ENCODE measurements at regions not wholly inside any gene's neighbourhood (a gene's known extent, or its start where the extent isn't known, plus 50 kb on each side); places are given as distances from the start of the nearest gene placed in this dataset.
A peak's percentile ranks its signal among the peaks of the same experiment; 100 is the strongest.

DNA sequence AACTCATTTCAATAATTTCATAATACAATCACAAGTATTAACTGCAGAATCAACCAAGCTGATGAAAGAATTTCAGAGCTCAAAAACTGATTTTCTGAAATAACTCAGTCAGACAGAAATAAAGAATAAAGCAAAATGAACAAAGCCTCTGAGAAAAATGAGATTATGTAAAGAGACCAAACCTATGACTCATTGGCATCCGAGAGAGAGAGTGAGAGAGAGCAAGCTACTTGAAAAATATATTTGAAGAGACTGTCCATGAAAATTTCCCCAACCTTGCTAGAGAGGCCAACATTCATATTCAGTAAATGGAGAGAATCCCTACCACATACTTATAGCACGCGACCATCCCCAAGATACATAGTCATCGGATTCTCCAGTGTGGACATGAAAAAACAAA is 1376.4 kb downstream of the CDH11 start:
- DNase-seq: peak; percentile 19

DNA sequence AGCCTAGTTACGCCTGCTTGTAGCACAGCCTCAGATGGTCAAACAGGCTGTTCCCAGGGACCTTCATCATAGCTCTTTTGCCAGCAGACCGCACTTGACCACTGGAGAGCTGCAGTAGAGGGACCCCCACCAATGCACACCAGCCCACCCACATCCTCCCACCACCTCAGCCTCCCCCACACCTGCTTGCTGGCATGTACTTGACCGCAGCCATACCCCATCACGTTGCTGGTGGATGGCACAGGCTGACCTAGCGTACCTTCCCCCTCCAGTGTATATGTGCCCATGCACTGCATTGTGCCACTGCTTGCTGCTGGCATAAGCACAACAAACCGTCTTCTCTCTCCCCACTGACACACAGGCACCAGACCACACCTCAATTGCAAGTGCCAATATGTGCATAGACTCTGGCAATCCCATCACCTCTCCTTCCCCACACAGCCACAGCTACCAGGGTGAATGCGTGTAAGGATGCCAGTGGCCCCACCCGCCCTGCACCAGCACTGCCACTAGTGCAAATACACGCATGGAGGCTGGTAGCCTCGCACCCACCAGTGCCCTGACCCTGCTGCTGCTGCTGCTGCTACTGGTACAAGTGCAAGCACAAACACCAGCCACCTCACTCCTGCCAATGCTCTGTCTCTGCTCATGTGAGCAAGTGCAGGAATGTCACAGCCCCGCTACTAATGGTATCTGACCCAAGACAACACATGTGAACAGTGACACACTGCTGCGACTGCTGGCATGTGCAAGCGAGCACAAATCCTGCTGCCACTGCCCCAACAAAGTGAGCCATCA is 1377.6 kb downstream of the CDH11 start:
- DNase-seq: no peak

DNA sequence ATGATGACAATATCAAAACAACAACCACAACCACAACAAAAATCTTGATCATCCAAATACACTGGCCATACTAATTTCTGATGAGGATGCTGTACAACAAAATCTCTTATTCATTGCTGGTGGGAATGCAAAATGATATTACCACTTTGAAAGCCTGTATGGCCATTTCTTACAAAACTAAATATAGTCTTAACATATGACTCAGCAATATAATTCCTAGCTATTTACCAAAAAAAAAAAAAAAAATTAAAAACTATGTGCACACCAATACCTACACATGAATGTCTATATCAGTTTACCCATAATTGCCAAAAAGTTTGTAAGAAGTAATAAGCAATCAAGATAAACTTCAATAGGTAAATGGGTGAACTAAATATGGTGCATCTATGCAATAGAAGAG is 1379.7 kb downstream of the CDH11 start:
- no peak for DNase-seq

DNA sequence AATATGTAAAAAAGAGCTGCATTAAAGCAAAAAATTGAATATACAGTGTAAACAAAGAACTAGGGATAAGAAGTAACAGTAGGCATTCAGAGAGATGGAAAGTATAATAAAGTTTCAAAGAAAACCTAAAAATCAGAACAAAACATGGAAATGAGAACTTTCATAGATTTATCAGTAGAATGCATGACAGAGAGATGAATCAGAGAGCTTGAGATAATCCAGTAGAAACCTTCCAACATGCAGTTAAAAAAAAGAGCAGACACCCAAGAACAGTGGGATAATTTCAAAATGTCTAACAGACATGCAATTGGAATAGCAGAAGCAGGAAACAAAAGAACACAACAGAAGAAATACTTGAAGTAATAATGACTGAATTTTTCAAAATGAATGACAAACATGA is 1384.2 kb downstream of the CDH11 start:
- peak; percentile 64 for DNase-seq

DNA sequence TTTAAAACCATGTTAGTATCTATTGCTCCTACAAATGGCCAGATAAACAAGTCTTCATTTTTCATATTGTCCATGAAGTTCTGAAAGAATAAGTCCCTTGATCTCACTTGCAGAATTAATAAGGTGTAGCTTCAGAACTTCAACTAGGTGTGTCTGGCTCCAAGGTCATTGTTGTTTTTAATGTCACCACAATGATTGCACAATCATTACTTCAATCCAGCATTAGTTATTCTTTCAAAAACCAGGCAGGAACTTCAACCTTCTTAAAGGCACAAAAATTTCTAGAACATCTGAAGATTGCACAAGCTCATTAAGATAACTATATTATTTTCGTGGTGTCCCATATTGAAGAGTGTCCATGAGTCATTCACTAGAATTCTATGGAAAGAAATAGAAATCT is 1386.4 kb downstream of the CDH11 start:
- DNase-seq: no peak

DNA sequence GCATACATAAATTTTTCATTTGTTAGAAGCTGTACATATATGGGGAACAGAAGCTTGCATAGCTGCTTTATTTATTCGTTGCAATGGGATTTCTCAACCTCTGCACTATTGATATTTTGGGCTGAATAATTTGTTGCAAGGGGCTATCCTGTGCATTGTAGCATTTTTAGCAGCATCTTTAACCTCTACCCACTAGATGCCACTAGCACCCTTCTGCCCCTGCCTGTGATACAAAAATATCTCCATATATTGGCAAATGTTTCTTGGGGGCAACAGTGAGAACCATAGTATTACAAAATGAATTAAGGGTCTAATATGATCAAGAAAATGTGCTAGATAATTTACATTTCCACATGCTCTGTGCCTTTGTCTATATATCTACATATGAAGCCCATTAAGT is 1401.0 kb downstream of the CDH11 start:
- no peak for DNase-seq

DNA sequence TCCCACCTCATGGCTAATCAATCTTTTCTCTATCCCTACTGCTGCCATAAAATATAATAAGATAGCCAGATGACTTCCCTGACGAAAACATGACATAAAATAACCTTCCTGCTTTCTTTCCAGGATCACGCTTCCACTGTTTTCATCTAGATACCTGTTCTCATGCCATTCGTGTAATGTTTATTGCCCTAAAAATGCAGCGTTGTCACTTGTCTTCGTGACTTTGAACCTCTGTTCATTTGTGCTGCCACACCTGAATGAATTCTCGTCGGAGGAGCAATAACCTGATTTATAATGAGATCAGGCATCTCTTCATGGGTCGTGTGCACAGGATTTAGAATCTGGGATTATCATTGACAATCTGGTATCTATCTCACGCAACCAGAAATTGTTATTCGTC is 1401.9 kb downstream of the CDH11 start:
- no peak for DNase-seq

DNA sequence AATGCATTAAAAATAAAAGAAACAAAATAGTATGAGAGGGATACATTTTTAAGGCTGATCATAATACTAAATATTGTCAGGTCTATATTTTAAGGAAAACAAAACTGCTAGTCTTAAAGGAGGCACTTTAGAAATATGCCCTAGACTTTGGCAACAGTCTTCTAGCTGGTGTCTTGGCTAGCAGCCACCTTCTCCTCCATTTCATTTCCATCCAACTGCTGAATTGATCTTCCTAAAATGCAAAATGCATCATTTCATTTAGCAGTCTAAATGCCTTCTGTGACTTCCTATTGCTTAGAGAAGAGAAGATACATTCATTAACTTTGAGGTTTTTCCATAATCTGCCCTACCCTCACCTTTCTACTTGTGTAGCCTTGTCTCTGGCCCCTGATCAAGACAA is 1404.1 kb downstream of the CDH11 start:
- DNase-seq: no peak

DNA sequence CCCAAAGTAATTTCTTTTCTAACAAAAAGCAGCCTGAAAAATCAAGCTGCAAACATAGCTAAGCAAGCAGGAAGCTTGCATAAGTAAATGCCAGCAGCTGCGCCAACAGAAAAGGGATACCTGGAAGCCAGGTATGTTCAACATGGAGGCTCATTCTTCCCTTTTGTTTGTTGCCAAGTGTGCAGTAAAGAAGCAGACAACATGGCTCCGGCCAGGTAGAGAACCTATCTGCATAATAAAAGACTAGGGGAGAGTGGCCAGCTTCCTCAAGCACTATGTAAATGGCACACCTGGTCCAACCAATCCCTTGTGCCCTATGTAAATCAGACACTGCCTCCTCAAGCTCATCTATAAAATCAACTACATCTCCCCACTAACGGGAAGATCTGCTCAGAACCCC is 1407.0 kb downstream of the CDH11 start:
- no peak for DNase-seq

DNA sequence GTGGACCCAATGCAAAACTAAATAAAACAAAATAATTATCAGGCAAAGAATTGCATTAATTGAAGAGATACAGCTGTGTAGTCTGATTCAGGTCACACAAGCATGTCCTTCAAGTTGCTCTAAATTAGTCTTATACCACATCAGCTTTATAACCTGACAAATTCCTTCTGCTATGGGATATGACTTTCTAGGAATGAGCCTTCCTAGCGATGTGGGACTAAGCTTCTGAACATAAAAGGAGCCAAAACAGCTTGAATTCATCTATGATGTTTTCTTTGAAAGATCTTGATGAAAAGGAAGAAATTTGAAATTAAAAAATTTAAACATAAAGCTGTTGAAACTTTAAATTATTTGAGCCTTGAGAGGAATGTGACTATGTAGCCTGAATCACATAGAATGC is 1409.1 kb downstream of the CDH11 start:
- no peak for DNase-seq

DNA sequence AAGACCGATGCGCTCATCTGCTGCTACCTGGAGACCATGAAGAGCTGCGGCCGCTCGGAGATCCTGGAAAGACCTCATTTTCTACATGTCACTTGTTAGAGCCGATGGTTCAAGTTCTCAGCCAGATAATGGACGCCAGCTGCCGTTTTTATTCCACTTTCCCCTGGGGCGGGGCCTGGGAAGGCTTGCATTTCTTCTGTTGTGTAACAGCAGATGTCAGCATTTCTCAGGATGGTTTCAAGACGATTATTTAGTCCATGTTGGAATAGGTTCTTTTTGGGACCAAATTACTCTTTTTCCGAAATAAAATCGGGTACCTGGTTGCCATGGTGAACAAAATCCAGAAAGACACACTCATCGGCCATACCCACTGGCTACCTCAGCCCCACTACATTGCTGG is 1418.3 kb downstream of the CDH11 start:
- DNase-seq: no peak

DNA sequence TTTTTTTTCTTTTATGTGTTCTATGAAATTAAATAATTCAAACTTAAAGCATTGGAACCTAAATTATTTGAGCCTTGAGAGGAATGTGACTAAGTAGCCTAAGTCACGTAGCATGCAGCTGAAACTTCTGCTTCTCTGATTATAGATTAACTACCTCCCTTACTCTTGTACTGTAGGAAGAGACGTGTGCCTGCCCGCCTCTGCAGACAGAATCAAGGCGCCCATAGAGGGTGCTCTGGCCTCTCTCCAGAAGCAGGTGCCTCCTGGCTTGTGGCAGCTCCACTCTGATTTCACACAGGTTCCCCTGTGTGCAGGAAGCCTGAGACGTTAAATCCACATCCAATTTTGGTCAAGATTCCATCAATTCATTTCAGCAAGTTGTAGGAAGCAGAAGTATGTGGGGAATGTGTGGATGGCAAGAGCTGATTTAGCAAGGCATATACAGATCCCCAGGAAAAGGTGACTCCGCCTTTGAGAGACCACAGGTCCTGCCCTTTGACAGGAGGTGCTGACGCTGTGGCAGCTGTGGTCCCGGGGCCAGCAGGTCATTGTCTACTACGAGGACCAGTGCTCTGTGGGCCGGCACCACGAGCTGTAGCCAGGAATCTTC is 1418.8 kb downstream of the CDH11 start:
- DNase-seq: no peak

DNA sequence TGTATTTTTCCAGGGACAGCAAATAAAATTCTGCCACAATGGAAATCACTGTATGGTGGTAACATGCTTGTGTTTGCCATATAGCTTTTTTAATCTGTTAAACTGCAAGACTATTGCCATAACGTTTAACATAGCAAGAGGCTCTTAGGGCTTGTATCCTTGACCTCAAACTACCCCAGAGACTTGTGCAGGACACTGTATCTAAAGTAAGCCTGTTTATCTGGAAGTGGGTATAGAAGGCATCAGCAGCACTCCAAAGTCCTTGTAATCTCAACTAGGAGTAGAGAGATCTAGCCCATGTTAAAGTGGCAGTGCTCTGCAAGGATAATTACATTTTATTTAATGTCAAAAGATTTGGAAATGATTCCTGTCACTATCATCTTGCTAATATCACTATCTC is 1424.1 kb downstream of the CDH11 start:
- DNase-seq: no peak

DNA sequence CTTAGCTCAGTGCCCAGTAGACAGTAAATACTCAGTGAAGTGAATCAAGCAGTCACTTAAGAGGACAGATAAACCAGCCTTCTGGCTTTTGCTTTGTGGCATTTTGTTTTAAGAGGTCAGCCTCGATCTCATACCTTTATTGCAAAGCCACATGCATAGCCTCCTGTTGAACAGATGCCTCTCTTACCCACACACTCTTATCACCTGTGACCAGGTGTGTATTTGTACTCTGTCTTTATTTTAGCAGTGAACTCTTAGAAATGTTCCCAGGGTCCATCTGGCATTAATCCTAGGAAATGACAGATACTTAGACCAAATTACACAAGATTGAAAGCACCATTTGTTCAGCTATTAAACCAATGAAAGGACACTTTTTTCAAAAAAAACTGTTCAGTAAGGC is 1426.5 kb downstream of the CDH11 start:
- DNase-seq: no peak

DNA sequence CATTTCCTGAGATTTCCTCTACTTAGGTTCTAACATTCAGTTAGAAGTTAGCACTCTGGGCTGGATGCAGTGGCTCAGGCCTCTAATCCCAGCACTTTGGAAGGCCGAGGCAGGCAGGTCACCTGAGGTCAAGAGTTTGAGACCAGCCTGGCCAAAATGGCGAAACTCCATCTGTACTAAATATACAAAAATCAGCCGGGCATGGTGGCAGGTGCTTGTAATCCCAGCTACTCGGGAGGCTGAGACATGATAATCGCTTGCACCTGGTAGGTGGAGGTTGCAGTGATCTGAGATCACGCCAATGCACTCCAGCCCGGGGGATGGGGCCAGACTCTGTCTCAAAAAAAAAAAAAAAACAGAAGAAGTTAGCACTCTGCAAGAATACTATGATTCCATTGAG is 1430.9 kb downstream of the CDH11 start:
- no peak for DNase-seq

DNA sequence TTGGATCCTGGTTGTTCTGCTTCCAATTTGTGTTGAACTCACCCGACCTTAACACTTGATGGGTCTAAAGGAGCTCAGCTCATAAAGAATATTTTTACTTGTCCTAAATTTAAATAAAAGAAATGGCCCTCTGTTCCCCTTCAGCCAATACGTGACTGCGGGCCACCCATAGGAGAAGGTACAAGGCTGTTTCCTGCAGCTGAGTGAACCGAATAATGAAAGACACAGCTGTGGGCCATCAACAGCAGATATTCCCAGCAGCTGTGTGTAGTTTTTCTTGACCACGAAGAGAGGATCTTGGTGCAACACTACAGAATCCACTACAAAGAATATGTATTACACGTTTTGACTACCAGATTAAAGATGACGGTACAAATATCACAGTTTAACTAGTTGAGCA is 1431.6 kb downstream of the CDH11 start:
- DNase-seq: no peak

DNA sequence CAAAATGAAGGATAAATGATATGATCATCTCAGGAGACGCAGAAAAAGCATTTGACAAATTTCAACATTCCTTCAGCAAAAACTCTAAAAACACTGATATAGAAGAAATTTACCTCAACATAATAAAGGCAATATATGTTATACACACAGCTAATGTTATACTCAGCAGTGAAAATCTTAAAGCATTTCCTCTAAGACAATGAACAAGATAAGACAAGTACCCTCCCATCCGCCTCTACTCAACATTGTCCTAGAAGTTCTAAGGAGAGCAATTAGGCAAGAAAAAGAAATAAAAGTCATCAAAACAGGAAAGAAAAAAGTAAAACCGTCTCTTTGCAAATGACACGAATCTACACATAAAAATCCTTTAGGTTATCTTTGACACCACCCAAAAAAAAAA is 1432.8 kb downstream of the CDH11 start:
- no peak for DNase-seq

DNA sequence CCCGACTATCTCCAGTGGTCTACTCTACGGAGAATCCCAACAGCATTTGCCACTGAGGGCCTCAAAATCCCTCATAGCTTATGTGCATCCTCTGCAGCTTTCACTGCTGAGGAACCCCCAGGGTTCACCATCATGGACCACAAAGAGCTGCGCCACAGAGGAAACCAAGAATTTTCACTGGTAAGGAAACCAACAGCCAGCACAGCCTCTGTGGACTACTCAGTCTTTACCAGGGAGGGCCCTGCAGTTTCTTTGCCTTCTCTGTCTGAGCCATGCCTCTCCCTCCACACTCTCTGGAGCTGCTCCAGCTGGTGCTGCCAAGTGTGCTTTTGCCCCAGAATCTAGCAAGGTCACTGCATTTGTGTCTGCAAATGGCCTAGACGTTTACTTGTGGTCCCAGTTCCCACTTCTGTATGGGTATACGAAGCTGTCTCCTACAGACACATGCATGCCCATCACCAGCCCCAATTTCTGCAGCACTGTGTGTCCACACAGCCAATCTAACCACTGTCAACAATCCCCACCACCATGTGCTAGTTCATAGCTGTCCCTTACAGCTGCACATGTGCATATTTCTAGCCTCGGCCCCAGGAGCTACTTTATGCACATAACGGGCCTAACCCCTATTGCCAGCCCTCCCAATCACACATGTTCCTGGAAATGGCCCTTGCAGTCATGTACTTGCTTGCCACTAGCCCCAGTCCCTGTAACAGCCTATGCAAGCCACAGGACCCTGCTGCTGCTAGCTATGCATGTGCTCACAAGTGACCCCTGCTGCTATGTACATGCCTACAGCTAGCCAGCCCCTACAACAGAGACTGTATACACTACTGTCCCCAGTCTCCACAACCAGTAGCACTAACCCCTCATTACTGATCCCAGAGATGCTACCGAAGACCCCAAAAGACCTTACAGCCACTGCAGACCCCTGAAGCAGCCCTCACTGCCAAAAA is 1437.4 kb downstream of the CDH11 start:
- no peak for DNase-seq

DNA sequence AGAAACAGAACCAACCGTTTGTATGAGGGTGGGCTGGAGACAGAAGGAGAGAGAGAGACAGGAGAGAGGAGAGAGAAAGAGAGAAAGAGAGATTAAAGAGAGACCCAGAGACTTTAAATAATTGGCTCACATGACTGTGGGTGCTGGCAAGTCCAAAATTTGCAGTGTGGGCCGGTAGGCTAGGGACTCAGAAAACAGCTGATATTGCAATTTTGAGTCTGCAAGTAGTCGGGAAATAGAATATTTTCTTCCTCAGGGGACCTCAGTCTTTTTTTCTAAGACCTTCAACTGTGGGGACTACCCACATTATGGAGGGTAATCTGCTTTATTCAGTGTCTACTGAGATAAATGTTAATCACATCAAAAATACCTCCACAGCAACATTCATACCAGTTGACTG is 1439.0 kb downstream of the CDH11 start:
- no peak for DNase-seq

DNA sequence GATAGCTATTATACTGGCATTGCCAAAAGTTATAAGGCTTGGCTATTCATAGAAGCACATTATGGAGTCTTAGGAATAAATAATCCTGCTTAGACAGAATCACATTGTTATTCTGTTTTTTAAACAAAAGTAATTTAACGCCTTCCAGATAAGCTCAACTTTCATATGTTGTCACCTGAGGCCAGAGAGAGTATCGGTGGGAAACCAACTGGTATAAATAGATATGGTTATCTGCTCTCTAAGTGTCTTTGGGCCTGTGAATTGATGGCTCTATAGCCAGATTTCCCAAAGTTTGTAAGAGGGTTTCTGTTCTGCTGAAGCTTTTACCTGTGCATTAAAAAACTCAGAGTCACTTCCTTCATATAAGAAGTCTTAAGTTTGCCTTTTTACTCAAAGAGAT is 1449.4 kb downstream of the CDH11 start:
- no peak for DNase-seq

DNA sequence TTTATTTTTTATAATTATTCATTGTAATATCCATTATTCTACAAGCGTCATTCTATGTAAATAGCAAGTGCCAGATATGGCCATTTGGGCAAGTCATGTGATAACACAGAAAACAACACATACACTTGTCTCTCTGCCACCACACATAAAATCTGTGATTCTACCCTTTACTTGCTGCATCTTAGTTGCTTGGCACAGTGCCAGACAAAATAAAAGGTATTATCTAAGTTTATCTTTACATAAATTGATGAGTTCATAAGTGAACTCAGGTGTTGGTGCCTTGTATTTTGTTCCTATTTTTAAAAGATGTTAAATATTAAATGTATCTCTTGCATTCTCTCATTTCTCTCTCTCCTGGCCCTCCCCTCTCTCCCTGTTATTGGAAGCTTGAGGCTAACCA is 1458.7 kb downstream of the CDH11 start:
- no peak for DNase-seq

DNA sequence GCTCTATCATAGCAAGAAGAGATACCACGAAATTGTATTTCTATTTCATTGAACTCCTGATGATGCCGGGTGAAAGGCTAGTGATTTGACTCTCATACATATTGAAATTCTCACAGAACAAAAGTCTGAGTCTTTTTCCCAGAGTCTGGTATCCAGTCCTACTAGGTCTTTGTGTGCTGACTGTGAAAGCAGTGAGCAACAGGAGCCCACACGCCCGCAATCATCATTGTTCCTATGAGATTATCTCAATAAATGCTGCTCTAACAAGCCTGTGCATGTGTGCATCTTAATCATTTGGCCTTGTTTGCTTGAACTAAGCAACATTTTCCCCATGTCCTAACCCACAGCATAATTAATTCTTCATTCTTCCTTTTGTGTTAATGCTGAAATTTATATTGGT is 1466.0 kb downstream of the CDH11 start:
- no peak for DNase-seq

DNA sequence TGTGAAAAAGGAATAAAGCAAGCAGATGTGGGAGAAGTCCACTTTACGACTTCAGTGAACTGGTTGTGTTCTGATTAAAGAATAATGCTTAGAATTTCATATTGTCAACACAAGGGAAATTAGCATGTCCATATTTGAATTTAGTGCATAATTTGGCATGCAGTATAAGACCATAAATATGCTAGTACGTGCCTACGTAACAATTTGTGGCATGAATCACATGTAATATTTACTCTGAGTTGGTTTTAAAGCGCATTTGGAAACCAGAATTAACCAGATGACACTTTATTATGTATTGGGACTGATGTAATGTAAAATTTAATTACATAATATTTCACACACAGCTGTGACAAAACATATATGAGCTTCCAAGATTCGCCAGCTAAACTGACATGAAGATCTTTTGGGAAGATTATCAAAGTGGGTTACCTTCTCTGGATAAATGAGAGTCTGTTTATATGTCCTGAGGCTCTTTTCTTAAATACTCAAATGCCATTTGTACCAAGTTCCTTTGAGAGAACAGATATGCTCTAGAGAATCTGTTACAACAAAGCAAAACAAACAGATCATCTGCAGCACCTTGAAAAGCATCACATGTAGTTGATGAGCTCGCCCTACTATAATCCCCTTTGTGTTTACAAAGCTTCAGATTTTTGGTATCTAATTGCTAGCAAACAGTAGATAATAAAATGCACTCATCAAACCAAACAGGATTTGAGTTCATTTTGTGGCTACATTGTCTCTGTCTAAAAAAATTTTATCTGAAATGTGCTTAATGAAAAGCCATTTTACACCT is 1468.6 kb downstream of the CDH11 start:
- no peak for DNase-seq

All from NCI-H226 (cell line).